ENCODE measurements at regions not wholly inside any gene's neighbourhood (a gene's known extent, or its start where the extent isn't known, plus 50 kb on each side); places are given as distances from the start of the nearest gene placed in this dataset.

DNA sequence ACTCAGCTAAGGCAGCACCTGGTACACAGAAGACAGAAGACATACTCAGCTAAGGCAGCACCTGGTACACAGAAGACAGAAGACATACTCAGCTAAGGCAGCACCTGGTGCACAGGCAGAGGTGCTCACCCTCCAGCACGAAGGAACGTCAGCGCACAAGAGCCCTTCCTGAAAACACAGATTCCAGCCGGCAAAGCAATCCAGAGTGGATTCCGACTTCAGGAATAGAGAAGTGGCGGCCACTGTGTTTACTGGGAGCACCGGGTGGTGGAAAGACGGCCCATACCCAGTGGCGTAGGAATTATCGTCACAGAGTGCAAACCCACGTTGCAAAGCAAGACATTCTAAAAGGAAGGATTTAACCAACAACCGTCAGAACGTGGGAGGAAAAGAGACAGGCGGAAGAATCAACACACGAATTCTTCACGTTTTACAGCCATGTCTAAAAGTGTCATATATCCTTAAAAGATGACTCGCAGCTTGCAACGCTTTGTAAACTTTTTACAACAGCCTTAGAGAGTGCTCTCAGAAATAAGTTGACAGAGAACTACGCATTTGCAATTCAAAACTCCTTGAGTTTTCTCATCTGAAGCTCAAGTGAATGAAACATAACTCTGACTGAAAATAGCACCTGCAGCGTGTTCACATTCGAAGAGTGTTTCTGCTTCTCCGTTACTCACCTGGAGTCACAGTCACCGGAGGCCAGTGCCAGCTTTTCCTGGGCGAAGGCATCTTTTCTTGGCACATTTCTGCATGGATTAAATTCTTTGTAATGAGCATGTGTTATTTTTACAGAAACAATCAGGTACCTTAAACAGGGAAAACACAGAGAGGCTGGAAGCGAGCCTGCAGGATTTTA lies 55.8 kb upstream of the GALNT9 start:
- Histone ChIP-seq H3K36me3 (ENCODE audit: control insufficient read depth, insufficient read depth, low read length) (no peaks in the 10 kb centered on the region), H3K4me3 (ENCODE audit: low read depth, low read length) (no peak overlapping the region), H3K27me3 (ENCODE audit: control insufficient read depth, insufficient read depth, low read length) (peaks cover 33% of the 10 kb centered on the region)
- CTCF ChIA-PET, result no interaction called here
- POLR2A ChIA-PET, result no interaction called here
- TF ChIP-seq, protein P1, sequence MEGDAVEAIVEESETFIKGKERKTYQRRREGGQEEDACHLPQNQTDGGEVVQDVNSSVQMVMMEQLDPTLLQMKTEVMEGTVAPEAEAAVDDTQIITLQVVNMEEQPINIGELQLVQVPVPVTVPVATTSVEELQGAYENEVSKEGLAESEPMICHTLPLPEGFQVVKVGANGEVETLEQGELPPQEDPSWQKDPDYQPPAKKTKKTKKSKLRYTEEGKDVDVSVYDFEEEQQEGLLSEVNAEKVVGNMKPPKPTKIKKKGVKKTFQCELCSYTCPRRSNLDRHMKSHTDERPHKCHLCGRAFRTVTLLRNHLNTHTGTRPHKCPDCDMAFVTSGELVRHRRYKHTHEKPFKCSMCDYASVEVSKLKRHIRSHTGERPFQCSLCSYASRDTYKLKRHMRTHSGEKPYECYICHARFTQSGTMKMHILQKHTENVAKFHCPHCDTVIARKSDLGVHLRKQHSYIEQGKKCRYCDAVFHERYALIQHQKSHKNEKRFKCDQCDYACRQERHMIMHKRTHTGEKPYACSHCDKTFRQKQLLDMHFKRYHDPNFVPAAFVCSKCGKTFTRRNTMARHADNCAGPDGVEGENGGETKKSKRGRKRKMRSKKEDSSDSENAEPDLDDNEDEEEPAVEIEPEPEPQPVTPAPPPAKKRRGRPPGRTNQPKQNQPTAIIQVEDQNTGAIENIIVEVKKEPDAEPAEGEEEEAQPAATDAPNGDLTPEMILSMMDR (IDR thresholded peaks at IDR 0.05; ENCODE audit: insufficient read depth, low read depth, low read length), result no peak
- DNase-seq (ENCODE audit: low read depth), result no peak

DNA sequence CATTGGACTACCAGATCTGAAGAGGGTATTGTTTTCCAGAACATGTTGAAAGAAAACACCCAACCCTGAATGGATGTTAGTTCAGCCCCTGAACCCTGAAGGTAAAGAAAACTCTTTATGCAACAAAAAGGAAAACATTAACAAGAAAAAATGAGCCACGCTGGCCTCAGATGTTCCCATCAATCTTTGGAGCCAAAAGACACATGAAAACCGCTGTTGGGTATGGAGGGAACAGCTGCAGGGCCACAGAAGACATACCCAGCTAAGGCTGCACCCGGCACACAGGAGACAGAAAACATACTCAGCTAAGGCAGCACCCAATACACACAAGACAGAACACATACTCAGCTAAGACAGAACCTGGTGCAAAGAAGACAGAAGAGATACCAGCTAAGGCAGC lies 51.3 kb upstream of the GALNT9 start:
- Histone ChIP-seq H3K36me3 (ENCODE audit: control insufficient read depth, insufficient read depth, low read length) (no peaks in the 10 kb centered on the region), H3K27me3 (ENCODE audit: control insufficient read depth, insufficient read depth, low read length) (peaks cover 20% of the 10 kb centered on the region), H3K4me3 (ENCODE audit: low read depth, low read length) (no peak overlapping the region)
- DNase-seq (ENCODE audit: low read depth), result no peak
- ChIA-PET POLR2A (no interaction called here), CTCF (interaction anchor here (1.3 kb wide), 1 partner anchor 227 kb away, joined by 5 read pairs; no protein-coding TSS in a partner anchor)
- TF ChIP-seq, protein P1 (IDR thresholded peaks at IDR 0.05; ENCODE audit: insufficient read depth, low read depth, low read length), result no peak

DNA sequence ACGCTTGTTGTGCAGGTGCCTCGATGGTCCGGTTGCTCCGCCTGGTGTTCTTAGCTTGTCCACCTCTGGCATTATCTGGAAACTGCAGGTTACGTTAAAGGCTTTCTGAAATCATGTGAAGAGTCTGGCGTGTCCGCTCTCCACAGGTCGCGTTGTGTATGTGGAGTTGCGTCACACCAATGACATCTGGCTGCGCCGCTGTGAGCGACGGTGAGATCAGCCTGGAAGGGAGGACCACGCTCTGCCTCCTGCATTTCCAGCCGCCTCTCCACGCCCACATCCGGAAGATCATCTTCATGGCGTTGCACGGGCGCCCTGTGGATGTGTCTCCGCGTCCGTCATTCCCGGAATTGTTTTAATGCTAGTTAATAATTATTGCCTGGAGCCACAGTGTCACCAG lies 50.6 kb upstream of the GALNT9 start:
- TF ChIP-seq, protein P1 (IDR thresholded peaks at IDR 0.05; ENCODE audit: insufficient read depth, low read depth, low read length), result no peak
- Histone ChIP-seq H3K36me3 (ENCODE audit: control insufficient read depth, insufficient read depth, low read length) (no peaks in the 10 kb centered on the region), H3K4me3 (ENCODE audit: low read depth, low read length) (no peak overlapping the region), H3K27me3 (ENCODE audit: control insufficient read depth, insufficient read depth, low read length) (peaks cover 19% of the 10 kb centered on the region)
- ChIA-PET POLR2A (no interaction called here), CTCF (interaction anchor here (1.0 to 1.3 kb wide), 2 partner anchors 8 to 226 kb away, joined by 3 to 5 read pairs; no protein-coding TSS in a partner anchor)
- DNase-seq (ENCODE audit: low read depth), result no peak

GRCh38 chr12:132379576-132379975 lies 50.2 kb upstream of the GALNT9 start:
- TF ChIP-seq, protein P1 (IDR thresholded peaks at IDR 0.05; ENCODE audit: insufficient read depth, low read depth, low read length), result no peak
- ChIA-PET CTCF (interaction anchor here (1.0 kb wide), 1 partner anchor 9 kb away, joined by 3 read pairs; no protein-coding TSS in a partner anchor), POLR2A (no interaction called here)
- Histone ChIP-seq H3K36me3 (ENCODE audit: control insufficient read depth, insufficient read depth, low read length) (no peaks in the 10 kb centered on the region), H3K27me3 (ENCODE audit: control insufficient read depth, insufficient read depth, low read length) (peaks cover 17% of the 10 kb centered on the region), H3K4me3 (ENCODE audit: low read depth, low read length) (no peak overlapping the region)
- DNase-seq (ENCODE audit: low read depth), result no peak
